ENCODE measurements at regions not wholly inside any gene's neighbourhood (a gene's known extent, or its start where the extent isn't known, plus 50 kb on each side); places are given as distances from the start of the nearest gene placed in this dataset.

GRCh38 chr2:139949242-139949972 lies 1169.2 kb upstream of the NXPH2 start:
- Histone ChIP-seq H3K9me3 (ENCODE audit: control insufficient read depth, insufficient read depth, low read depth, low read length) (no peaks in the 10 kb centered on the region), H3K4me1 (ENCODE audit: control insufficient read depth, insufficient read depth, low read length) (no peaks in the 10 kb centered on the region), H3K4me3 (ENCODE audit: low read depth in 2 of 2, low read length in 2 of 2) (no peak overlapping the region), H3K36me3 (ENCODE audit: control insufficient read depth, insufficient read depth, low read length) (no peaks in the 10 kb centered on the region; the same call in 1 of the 2 replicates), H3K27ac (ENCODE audit: low read length) (no peak overlapping the region), H3K27me3 (ENCODE audit: control insufficient read depth, insufficient read depth, low read length) (no peaks in the 10 kb centered on the region)
- intact Hi-C loops (cut with micrococcal nuclease; ENCODE audit: unreplicated experiment) = no loop called here
- TF ChIP-seq POLR2AphosphoS5 (IDR thresholded peaks at IDR 0.05; ENCODE audit: low read depth, low read length) (no peak), TCF7L2 (IDR thresholded peaks at IDR 0.05; ENCODE audit: low read depth, low read length) (no peak), SIN3A (IDR thresholded peaks at IDR 0.05; ENCODE audit: borderline replicate concordance, insufficient read depth, low read depth, low read length) (no peak)
- TF ChIP-seq, protein P1, sequence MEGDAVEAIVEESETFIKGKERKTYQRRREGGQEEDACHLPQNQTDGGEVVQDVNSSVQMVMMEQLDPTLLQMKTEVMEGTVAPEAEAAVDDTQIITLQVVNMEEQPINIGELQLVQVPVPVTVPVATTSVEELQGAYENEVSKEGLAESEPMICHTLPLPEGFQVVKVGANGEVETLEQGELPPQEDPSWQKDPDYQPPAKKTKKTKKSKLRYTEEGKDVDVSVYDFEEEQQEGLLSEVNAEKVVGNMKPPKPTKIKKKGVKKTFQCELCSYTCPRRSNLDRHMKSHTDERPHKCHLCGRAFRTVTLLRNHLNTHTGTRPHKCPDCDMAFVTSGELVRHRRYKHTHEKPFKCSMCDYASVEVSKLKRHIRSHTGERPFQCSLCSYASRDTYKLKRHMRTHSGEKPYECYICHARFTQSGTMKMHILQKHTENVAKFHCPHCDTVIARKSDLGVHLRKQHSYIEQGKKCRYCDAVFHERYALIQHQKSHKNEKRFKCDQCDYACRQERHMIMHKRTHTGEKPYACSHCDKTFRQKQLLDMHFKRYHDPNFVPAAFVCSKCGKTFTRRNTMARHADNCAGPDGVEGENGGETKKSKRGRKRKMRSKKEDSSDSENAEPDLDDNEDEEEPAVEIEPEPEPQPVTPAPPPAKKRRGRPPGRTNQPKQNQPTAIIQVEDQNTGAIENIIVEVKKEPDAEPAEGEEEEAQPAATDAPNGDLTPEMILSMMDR (IDR thresholded peaks at IDR 0.05) = no peak
- TF ChIP-seq, protein P2, sequence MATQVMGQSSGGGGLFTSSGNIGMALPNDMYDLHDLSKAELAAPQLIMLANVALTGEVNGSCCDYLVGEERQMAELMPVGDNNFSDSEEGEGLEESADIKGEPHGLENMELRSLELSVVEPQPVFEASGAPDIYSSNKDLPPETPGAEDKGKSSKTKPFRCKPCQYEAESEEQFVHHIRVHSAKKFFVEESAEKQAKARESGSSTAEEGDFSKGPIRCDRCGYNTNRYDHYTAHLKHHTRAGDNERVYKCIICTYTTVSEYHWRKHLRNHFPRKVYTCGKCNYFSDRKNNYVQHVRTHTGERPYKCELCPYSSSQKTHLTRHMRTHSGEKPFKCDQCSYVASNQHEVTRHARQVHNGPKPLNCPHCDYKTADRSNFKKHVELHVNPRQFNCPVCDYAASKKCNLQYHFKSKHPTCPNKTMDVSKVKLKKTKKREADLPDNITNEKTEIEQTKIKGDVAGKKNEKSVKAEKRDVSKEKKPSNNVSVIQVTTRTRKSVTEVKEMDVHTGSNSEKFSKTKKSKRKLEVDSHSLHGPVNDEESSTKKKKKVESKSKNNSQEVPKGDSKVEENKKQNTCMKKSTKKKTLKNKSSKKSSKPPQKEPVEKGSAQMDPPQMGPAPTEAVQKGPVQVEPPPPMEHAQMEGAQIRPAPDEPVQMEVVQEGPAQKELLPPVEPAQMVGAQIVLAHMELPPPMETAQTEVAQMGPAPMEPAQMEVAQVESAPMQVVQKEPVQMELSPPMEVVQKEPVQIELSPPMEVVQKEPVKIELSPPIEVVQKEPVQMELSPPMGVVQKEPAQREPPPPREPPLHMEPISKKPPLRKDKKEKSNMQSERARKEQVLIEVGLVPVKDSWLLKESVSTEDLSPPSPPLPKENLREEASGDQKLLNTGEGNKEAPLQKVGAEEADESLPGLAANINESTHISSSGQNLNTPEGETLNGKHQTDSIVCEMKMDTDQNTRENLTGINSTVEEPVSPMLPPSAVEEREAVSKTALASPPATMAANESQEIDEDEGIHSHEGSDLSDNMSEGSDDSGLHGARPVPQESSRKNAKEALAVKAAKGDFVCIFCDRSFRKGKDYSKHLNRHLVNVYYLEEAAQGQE (IDR thresholded peaks at IDR 0.05; ENCODE audit: insufficient read depth in 1 of 2, low read depth in 2 of 2, low read length in 1 of 2) = no peak
- in situ Hi-C loops (cut with HindIII; ENCODE audit: low pct_unique_long_range_greater_than_20kb, low sequenced_read_pairs) = no loop called here
- DNase-seq (ENCODE audit: low read depth, low spot score) (no peak), ATAC-seq (no peak)
- POLR2A ChIA-PET = no interaction called here
- CTCF ChIA-PET = interaction anchor here (0.6 kb wide), 1 partner anchor 13 kb away, joined by 4 read pairs; no protein-coding TSS in a partner anchor
- BruUV-seq (replicated peaks) = no TSS peak

GRCh38 chr2:139946690-139947089 lies 1166.5 kb upstream of the NXPH2 start:
- ChIA-PET CTCF (no interaction called here), POLR2A (no interaction called here)
- Histone ChIP-seq H3K4me3 (ENCODE audit: low read depth in 2 of 2, low read length in 2 of 2) (no peak overlapping the region), H3K27ac (ENCODE audit: low read length) (no peak overlapping the region), H3K27me3 (ENCODE audit: control insufficient read depth, insufficient read depth, low read length) (no peaks in the 10 kb centered on the region), H3K9me3 (ENCODE audit: control insufficient read depth, insufficient read depth, low read depth, low read length) (no peaks in the 10 kb centered on the region), H3K4me1 (ENCODE audit: control insufficient read depth, insufficient read depth, low read length) (no peaks in the 10 kb centered on the region), H3K36me3 (ENCODE audit: control insufficient read depth, insufficient read depth, low read length) (no peaks in the 10 kb centered on the region)
- no TSS peak for BruUV-seq (replicated peaks)
- ATAC-seq (no peak), DNase-seq (ENCODE audit: low read depth, low spot score) (no peak)
- intact Hi-C loops (cut with micrococcal nuclease; ENCODE audit: unreplicated experiment) (no loop called here), in situ Hi-C loops (cut with HindIII; ENCODE audit: low pct_unique_long_range_greater_than_20kb, low sequenced_read_pairs) (no loop called here)
- TF ChIP-seq, protein P1 (IDR thresholded peaks at IDR 0.05) = peak; percentile 31; the same call in 1 of the 2 replicates
- no peak for TF ChIP-seq TCF7L2 (IDR thresholded peaks at IDR 0.05; ENCODE audit: low read depth, low read length)
